CD14-positive monocyte (primary cell): ENCODE measurements at regions not wholly inside any gene's neighbourhood (a gene's known extent, or its start where the extent isn't known, plus 50 kb on each side); places are given as distances from the start of the nearest gene placed in this dataset.

Experiments used
- DNase-seq, 3 donors: peaks; one replicate each; pipeline ENCODE4 v3.0.0-alpha.2; 2011 to 2022
- H2AFZ ChIP-seq: 2 replicates; pipeline ENCODE4 v1.6.0; 2012; ENCODE audit warnings: mild to moderate bottlenecking, low read depth, low read length, inconsistent platforms; ENCODE audit not compliant: insufficient read depth, poor library complexity, severe bottlenecking
- H3K27ac ChIP-seq, 2 donors: 1 replicate in 1 of 2; 2 replicates in 1 of 2; pipeline ENCODE4 v1.5.1; 2012 to 2013; ENCODE audit warnings: low read length in 2 of 2, control low read depth in 1 of 2, inconsistent platforms in 1 of 2, low read depth in 1 of 2, mild to moderate bottlenecking in 1 of 2
- H3K27me3 ChIP-seq, 2 donors: one replicate each; pipeline versions ENCODE4 v1.6.0 to v1.6.1; 2011 to 2013; ENCODE audit warnings: low read length in 2 of 2; ENCODE audit not compliant: control insufficient read depth in 2 of 2, insufficient read depth in 2 of 2
- H3K36me3 ChIP-seq, 2 donors: replicated peaks in 1 of 2; 1 replicate in 1 of 2; 2 replicates in 1 of 2; pipeline versions ENCODE4 v1.5.1 to v1.6.1; 2012 to 2013; ENCODE audit warnings: low read length in 2 of 2, control low read depth in 1 of 2, inconsistent platforms in 1 of 2, mild to moderate bottlenecking in 1 of 2; ENCODE audit not compliant: insufficient read depth in 2 of 2, control insufficient read depth in 1 of 2
- H3K4me1 ChIP-seq, 2 donors: 1 replicate in 1 of 2; 2 replicates in 1 of 2; pipeline versions ENCODE4 v1.5.1 to v1.6.1; 2012 to 2013; ENCODE audit warnings: low read length in 2 of 2, control low read depth in 1 of 2, inconsistent platforms in 1 of 2, mild to moderate bottlenecking in 1 of 2, moderate library complexity in 1 of 2; ENCODE audit not compliant: insufficient read depth in 2 of 2, control insufficient read depth in 1 of 2
- H3K4me2 ChIP-seq: replicated peaks from 2 replicates; pipeline ENCODE3; 2012; ENCODE audit warnings: low read length, moderate library complexity, mild to moderate bottlenecking; ENCODE audit not compliant: poor library complexity, severe bottlenecking; ENCODE audit errors: extremely low read depth
- H3K4me3 ChIP-seq, 3 experiments: fragments of 200-600 bp in 1 of 3; sonication (generic) in 1 of 3; replicated peaks in 1 of 3; 1 replicate in 2 of 3; 2 replicates in 1 of 3; pipeline ENCODE4 v1.5.1; 2011 to 2013; ENCODE audit warnings: low read length in 3 of 3, mild to moderate bottlenecking in 3 of 3, control low read depth in 2 of 3, low read depth in 2 of 3, inconsistent platforms in 1 of 3, moderate library complexity in 1 of 3
- H3K79me2 ChIP-seq: 2 replicates; pipeline ENCODE4 v1.6.0; 2012; ENCODE audit warnings: mild to moderate bottlenecking, control low read depth, inconsistent platforms, low read length, moderate library complexity; ENCODE audit not compliant: insufficient read depth
- H3K9ac ChIP-seq: 2 replicates; pipeline ENCODE4 v1.6.0; 2017; ENCODE audit warnings: low read length, mild to moderate bottlenecking; ENCODE audit not compliant: insufficient read depth, poor library complexity, severe bottlenecking
- H3K9me3 ChIP-seq, 2 donors: replicated peaks in 1 of 2; 1 replicate in 1 of 2; 2 replicates in 1 of 2; pipeline versions ENCODE4 v1.5.1 to v1.6.1; 2012 to 2013; ENCODE audit warnings: low read length in 2 of 2, control low read depth in 1 of 2; ENCODE audit not compliant: control insufficient read depth in 1 of 2, insufficient read depth in 1 of 2
- H4K20me1 ChIP-seq: 2 replicates; pipeline ENCODE4 v1.6.0; 2012; ENCODE audit warnings: mild to moderate bottlenecking, low read length, control low read depth, moderate library complexity; ENCODE audit not compliant: insufficient read depth
- H3K27ac Mint-ChIP-seq, 7 donors: one replicate each; pipeline ENCODE4 v1.8.0; 2020; ENCODE audit warnings: mild to moderate bottlenecking in 7 of 7, mixed read lengths in 7 of 7, moderate library complexity in 6 of 7, inconsistent platforms in 2 of 7
- H3K27me3 Mint-ChIP-seq, 3 donors: one replicate each; pipeline ENCODE4 v1.8.0; 2021 to 2022; ENCODE audit warnings: low read depth in 3 of 3, mild to moderate bottlenecking in 3 of 3, mixed read lengths in 3 of 3, moderate library complexity in 3 of 3, inconsistent platforms in 1 of 3
- H3K36me3 Mint-ChIP-seq, 2 donors: one replicate each; pipeline ENCODE4 v1.8.0; 2020; ENCODE audit warnings: mixed read lengths in 2 of 2, inconsistent platforms in 1 of 2, mild to moderate bottlenecking in 1 of 2
- H3K4me1 Mint-ChIP-seq: one replicate; pipeline ENCODE4 v1.8.0; 2020; ENCODE audit warnings: mild to moderate bottlenecking, mixed read lengths
- H3K4me3 Mint-ChIP-seq, 2 donors: one replicate each; pipeline ENCODE4 v1.8.0; 2020; ENCODE audit warnings: mild to moderate bottlenecking in 2 of 2, mixed read lengths in 2 of 2, moderate library complexity in 1 of 2
- H3K9me3 Mint-ChIP-seq, 7 donors: one replicate each; pipeline ENCODE4 v1.8.0; 2020 to 2022; ENCODE audit warnings: mixed read lengths in 7 of 7, mild to moderate bottlenecking in 6 of 7, moderate library complexity in 6 of 7, inconsistent platforms in 2 of 7
- WGBS: methylation state at CpG from one replicate; pipeline ENCODE4 v1.1.5; 2013; ENCODE audit warnings: missing lambda C conversion rate; ENCODE audit not compliant: insufficient coverage; 5-methylcytosine and 5-hydroxymethylcytosine counted together
- intact Hi-C, 2 donors: fragments of 100-400 bp; cut with micrococcal nuclease; formaldehyde crosslinking; loops; one replicate each; pipeline versions ENCODE4 v1.15.0 to v1.15.1; 2023
- TF ChIP-seq, protein P1 (sequence below): fragments of 200-600 bp; IDR thresholded peaks from one replicate; pipeline ENCODE4 v1.8.0; 2022; ENCODE audit warnings: antibody characterized with exemption, mild to moderate bottlenecking

DNA sequence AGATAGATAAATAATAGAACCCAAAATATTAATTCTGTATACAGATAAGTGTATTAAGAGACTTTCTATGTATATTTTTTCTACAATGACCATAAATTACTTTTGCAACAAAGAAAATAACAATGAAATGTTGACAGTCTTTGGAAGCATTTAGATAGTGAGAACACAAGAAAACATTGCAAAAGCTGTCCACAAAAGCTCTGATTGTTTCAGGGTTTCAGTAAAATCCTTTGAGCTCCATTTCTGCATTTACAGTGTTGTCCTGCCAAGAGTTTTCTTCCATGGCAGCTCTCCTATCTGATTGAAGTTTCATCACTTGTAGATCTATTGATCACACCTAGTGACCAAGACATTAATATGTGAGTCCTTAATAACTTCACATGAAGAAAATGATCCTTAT, 321.8 kb downstream of the GPR37 start:
- Mint-ChIP-seq H3K36me3 (no peaks in the 10 kb centered on the region), H3K9me3 (peaks cover 0 to 2% (median 0%) of the 10 kb centered on the region in 7 donors), H3K4me3 (no peak overlapping the region), H3K27me3 (no peaks in the 10 kb centered on the region), H3K4me1 (no peaks in the 10 kb centered on the region), H3K27ac (no peak overlapping the region)
- Histone ChIP-seq H3K9ac (no peak overlapping the region), H3K4me3 (no peak overlapping the region), H3K27me3 (no peaks in the 10 kb centered on the region), H3K36me3 (no peaks in the 10 kb centered on the region), H3K9me3 (no peaks in the 10 kb centered on the region), H3K4me2 (no peak overlapping the region), H3K79me2 (no peaks in the 10 kb centered on the region), H3K27ac (no peak overlapping the region), H4K20me1 (no peaks in the 10 kb centered on the region), H3K4me1 (no peaks in the 10 kb centered on the region), H2AFZ (no peak overlapping the region)
- no peak for DNase-seq
- TF ChIP-seq, protein P1, sequence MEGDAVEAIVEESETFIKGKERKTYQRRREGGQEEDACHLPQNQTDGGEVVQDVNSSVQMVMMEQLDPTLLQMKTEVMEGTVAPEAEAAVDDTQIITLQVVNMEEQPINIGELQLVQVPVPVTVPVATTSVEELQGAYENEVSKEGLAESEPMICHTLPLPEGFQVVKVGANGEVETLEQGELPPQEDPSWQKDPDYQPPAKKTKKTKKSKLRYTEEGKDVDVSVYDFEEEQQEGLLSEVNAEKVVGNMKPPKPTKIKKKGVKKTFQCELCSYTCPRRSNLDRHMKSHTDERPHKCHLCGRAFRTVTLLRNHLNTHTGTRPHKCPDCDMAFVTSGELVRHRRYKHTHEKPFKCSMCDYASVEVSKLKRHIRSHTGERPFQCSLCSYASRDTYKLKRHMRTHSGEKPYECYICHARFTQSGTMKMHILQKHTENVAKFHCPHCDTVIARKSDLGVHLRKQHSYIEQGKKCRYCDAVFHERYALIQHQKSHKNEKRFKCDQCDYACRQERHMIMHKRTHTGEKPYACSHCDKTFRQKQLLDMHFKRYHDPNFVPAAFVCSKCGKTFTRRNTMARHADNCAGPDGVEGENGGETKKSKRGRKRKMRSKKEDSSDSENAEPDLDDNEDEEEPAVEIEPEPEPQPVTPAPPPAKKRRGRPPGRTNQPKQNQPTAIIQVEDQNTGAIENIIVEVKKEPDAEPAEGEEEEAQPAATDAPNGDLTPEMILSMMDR, result no peak
- intact Hi-C loops, result no loop called here

DNA sequence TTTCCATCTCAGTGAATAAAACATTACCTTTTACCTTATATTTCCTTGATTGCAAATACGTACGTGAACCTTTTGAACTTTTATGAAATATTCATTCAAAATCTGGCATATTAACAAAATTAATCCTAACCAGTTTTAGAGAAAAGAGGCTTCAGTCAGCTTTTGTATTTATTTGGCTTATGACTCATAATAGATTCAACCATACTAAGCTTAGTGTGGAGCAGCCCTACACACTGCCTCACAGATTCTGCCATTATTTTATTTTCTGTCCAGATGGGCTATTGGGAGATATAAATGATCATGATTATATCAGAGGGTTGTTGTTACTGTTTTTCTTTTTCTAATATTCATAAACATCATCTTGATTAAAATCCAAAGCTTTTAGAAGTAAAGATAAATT, 325.5 kb downstream of the GPR37 start:
- Histone ChIP-seq H3K9ac (no peak overlapping the region), H3K4me1 (no peaks in the 10 kb centered on the region), H4K20me1 (no peaks in the 10 kb centered on the region), H3K27ac (no peak overlapping the region), H3K36me3 (no peaks in the 10 kb centered on the region), H2AFZ (no peak overlapping the region), H3K4me3 (no peak overlapping the region), H3K9me3 (no peaks in the 10 kb centered on the region), H3K79me2 (no peaks in the 10 kb centered on the region), H3K4me2 (no peak overlapping the region), H3K27me3 (no peaks in the 10 kb centered on the region)
- DNase-seq, result no peak
- Mint-ChIP-seq H3K27ac (no peak overlapping the region), H3K36me3 (no peaks in the 10 kb centered on the region), H3K4me1 (no peaks in the 10 kb centered on the region), H3K9me3 (peaks cover 0 to 2% (median 0%) of the 10 kb centered on the region in 7 donors), H3K4me3 (no peak overlapping the region), H3K27me3 (no peaks in the 10 kb centered on the region)
- intact Hi-C loops, result no loop called here
- no CpG with 5 or more reads among the region's 2 CpGs for WGBS
- TF ChIP-seq, protein P1, result no peak
